Stimulated activated CD8-positive, alpha-beta memory T cell treated with anti-CD3 and anti-CD28 coated beads, Interleukin-7, amount 100 ng/mL, for 1 hour (primary cell): ENCODE measurements at regions not wholly inside any gene's neighbourhood (a gene's known extent, or its start where the extent isn't known, plus 50 kb on each side); places are given as distances from the start of the nearest gene placed in this dataset.

Source experiments
- DNase-seq, 2 donors: peaks; one replicate each; pipeline ENCODE4 v3.0.0-alpha.2; 2020; ENCODE audit warnings: low read depth in 2 of 2

DNA sequence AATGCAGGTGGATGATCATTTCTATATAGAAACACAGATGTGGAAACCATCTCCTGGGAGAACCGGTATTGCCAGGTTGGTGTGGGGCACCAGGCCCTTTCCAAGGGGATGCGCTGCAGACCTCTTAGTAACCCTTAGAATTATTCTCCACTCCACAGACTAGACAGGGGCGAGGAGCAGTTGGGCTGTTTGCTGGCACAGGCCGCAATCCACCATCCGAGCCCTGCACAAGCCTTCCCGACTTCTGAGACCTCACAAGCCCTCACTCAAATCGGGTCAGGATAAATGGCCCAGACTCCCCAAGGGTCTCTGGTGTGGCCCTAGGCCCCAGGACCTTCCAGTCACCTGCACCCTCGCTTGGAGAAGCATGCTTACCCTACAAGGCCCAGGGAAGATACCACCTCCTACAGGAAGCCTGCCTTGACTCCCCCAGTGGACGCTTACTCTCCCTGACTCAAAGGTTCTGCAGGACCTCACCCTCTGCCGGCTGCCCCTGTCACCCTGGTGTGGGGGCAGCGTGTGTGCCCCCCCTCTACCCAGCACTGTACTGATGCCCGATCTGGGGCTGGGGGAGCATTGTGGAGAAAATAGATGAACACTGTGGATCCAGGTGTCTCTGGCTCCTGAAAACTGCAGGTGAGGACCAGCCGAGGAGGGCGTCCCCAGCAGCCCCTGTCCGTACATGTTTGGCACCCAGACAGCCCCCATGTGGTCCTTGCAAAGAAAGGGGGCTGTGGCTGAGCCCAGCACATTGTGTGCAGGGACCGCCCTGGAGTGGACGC, 49.8 kb upstream of the ACSF3 start:
- no peak for DNase-seq
